ENCODE measurements at regions not wholly inside any gene's neighbourhood (a gene's known extent, or its start where the extent isn't known, plus 50 kb on each side); places are given as distances from the start of the nearest gene placed in this dataset.

DNA sequence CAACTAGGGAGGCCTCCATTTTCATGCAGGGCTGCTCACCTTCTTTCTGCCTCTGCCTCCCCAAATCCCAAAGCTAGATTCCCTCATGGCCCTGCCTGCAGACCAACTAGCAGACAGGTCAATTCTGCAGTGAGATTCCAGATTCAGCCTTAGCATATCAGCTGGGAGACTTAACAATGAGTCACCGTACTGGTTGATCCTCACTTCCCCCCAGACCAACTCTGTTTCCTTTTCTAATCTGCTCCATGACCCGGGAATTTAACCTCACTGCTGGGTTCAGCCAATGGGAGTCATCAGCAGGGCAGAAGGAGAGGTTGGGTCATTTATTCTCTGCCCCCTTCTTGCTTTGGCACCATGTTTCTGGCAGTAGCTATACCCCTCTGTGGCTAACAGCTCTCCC is 140.6 kb upstream of the GRIK3 start:
- H3K4me1 ChIP-seq: no peaks in the 10 kb centered on the region
- TF ChIP-seq EP300 (IDR thresholded peaks at IDR 0.05): no peak
- no peak for TF ChIP-seq POLR2A (IDR thresholded peaks at IDR 0.05)
- no peak for TF ChIP-seq POLR2AphosphoS5 (IDR thresholded peaks at IDR 0.05)
- TF ChIP-seq, protein P1, sequence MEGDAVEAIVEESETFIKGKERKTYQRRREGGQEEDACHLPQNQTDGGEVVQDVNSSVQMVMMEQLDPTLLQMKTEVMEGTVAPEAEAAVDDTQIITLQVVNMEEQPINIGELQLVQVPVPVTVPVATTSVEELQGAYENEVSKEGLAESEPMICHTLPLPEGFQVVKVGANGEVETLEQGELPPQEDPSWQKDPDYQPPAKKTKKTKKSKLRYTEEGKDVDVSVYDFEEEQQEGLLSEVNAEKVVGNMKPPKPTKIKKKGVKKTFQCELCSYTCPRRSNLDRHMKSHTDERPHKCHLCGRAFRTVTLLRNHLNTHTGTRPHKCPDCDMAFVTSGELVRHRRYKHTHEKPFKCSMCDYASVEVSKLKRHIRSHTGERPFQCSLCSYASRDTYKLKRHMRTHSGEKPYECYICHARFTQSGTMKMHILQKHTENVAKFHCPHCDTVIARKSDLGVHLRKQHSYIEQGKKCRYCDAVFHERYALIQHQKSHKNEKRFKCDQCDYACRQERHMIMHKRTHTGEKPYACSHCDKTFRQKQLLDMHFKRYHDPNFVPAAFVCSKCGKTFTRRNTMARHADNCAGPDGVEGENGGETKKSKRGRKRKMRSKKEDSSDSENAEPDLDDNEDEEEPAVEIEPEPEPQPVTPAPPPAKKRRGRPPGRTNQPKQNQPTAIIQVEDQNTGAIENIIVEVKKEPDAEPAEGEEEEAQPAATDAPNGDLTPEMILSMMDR (IDR thresholded peaks at IDR 0.05): no peak
- 28 to 31% methylated on average over 2 of the region's 2 CpGs for WGBS, 2 donors
- no peak for DNase-seq
- H3K9me3 ChIP-seq: no peaks in the 10 kb centered on the region
- H3K4me3 ChIP-seq: no peak overlapping the region
- no peak overlapping the region for H3K27ac ChIP-seq
- intact Hi-C loops (cut with DNase I): no loop called here
- peaks cover 0 to 10% (median 0%) of the 10 kb centered on the region in 3 donors for H3K27me3 ChIP-seq
- H3K36me3 ChIP-seq: no peaks in the 10 kb centered on the region

DNA sequence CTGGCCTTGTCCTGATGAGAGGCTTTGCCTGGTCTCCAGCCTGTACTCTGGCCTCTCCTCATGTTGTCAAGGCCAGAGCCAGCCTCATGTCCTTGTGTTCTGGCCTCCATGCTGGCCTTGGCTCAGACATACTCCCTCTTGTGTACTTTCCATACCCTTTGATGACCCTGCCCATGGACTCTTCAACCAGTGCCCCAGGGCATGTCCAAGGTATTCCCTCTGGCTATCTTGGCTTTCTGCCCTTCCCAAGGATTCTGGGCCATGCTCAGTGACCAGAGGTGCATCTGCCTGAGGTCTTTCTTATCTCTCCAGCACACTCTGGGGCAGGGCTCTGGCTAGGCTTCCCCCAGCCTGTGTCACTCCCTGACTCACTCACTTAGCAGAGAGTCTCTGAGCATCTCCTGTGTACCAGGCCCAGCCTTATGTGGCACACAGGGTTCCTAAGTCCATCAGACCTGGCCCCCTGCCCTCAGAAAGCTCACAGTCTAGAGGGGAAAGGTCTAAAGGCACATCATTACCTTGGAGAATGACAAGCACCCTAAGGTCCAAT is 141.4 kb upstream of the GRIK3 start:
- H3K4me1 ChIP-seq: no peaks in the 10 kb centered on the region
- no peak for DNase-seq
- intact Hi-C loops (cut with DNase I): no loop called here

DNA sequence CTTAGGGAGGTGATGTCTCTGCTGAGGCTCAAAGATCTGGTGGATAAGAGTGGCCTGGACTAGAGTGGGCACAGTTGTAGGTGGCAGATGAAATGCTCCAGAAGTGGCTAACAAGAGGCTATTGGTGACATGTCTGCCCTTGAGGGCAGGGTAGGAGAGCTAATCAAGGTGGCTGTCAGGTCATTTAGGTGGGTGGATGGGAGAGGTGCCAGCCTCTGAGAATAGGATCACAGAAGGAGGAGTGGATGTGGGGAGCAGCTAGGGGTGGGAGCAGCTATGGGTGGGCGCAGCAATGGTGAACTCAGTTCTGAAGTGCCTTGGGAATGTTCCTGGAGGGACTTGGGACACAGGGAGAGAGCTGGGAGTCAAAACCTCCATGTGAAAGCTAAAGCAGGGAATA is 142.0 kb upstream of the GRIK3 start:
- H3K9me3 ChIP-seq: no peaks in the 10 kb centered on the region
- intact Hi-C loops (cut with DNase I): no loop called here
- 52 to 80% methylated on average over 1 of the region's 1 CpG for WGBS, 2 donors
- H3K4me1 ChIP-seq: no peaks in the 10 kb centered on the region
- TF ChIP-seq POLR2AphosphoS5 (IDR thresholded peaks at IDR 0.05) (no peak), EP300 (IDR thresholded peaks at IDR 0.05) (no peak), POLR2A (IDR thresholded peaks at IDR 0.05) (no peak)
- TF ChIP-seq, protein P1 (IDR thresholded peaks at IDR 0.05): no peak
- DNase-seq: no peak
- H3K27ac ChIP-seq: no peak overlapping the region
- H3K4me3 ChIP-seq: no peak overlapping the region
- no peaks in the 10 kb centered on the region for H3K36me3 ChIP-seq
- peaks cover 0 to 15% (median 5%) of the 10 kb centered on the region in 3 donors for H3K27me3 ChIP-seq

More for the DNA sequence above, 141.4 kb upstream of the GRIK3 start:
- Histone ChIP-seq H3K36me3 (no peaks in the 10 kb centered on the region), H3K27ac (no peak overlapping the region), H3K4me3 (no peak overlapping the region), H3K27me3 (peaks cover 0 to 11% (median 0%) of the 10 kb centered on the region in 3 donors), H3K9me3 (no peaks in the 10 kb centered on the region)
- TF ChIP-seq EP300 (IDR thresholded peaks at IDR 0.05) (no peak), POLR2A (IDR thresholded peaks at IDR 0.05) (no peak), POLR2AphosphoS5 (IDR thresholded peaks at IDR 0.05) (no peak)
- TF ChIP-seq, protein P1 (IDR thresholded peaks at IDR 0.05): no peak

DNA sequence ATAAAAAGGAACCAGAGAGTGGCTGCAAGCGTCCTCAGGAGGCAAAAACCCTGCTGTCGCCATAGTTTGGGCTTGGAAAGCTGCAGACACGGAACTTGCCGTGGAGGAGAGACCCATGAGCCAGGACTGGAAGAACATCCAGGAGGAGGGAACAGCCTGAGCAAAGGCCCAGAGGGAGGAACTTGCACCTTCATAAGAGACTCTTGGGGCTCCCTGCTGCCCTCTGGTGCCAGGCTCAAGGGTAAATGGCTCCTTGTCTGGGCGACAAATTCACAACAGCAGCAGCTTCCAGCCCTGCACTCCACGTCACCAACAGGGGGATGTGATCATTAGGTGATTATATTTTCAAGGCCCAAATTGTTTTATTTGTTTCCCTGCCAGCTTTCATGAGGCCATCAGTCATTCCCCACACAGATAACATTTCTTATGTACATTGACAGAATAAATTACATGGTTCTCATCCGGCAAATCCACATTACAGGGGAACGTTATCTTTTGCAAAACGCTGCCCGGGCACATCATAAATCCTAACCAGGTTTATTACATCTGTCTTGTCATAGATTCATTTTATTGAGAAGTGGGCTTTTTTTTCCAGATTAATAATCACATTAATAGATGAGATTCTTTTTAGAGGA is 143.0 kb upstream of the GRIK3 start:
- 55 to 68% methylated on average over 10 of the region's 10 CpGs for WGBS, 2 donors
- H3K4me1 ChIP-seq: no peaks in the 10 kb centered on the region
- peaks cover 2 to 13% (median 6%) of the 10 kb centered on the region in 3 donors for H3K27me3 ChIP-seq
- H3K27ac ChIP-seq: no peak overlapping the region
- intact Hi-C loops (cut with DNase I): no loop called here
- no peak overlapping the region for H3K4me3 ChIP-seq
- DNase-seq: no peak
- no peaks in the 10 kb centered on the region for H3K9me3 ChIP-seq
- no peaks in the 10 kb centered on the region for H3K36me3 ChIP-seq
- TF ChIP-seq EP300 (IDR thresholded peaks at IDR 0.05) (no peak), POLR2A (IDR thresholded peaks at IDR 0.05) (no peak)

DNA sequence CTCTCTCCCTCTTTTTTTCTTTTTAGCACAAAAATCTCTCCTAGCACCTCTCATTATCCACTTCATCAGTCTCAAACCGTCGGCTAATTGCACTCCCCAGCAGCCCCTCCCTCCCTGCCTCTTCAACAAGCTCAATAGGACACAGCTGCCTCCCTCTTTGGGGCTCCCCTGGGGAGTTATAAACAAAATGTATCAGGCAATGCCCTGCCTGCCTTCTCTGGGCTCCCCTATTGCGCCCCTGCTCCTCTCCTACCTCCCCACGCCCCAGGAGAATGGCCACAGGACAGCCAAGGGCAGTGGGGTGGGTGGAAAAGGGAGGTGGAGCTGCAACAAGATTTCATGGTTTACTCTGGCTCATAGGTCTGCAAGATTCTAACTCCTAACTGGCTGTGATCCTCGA is 147.1 kb upstream of the GRIK3 start:
- no peak for DNase-seq
- Histone ChIP-seq H3K27me3 (peaks cover 2 to 13% (median 6%) of the 10 kb centered on the region in 3 donors), H3K4me1 (no peaks in the 10 kb centered on the region), H3K36me3 (no peaks in the 10 kb centered on the region), H3K27ac (no peak overlapping the region), H3K9me3 (peaks cover 0 to 4% (median 0%) of the 10 kb centered on the region in 4 donors), H3K4me3 (no peak overlapping the region)
- intact Hi-C loops (cut with DNase I): no loop called here
- 49 to 63% methylated on average over 5 of the region's 5 CpGs for WGBS, 2 donors
- TF ChIP-seq POLR2AphosphoS5 (IDR thresholded peaks at IDR 0.05) (no peak), POLR2A (IDR thresholded peaks at IDR 0.05) (no peak), EP300 (IDR thresholded peaks at IDR 0.05) (no peak)
- TF ChIP-seq, protein P1 (IDR thresholded peaks at IDR 0.05): no peak

Measured in sigmoid colon (tissue), 6 donors.